ENCODE measurements at regions not wholly inside any gene's neighbourhood (a gene's known extent, or its start where the extent isn't known, plus 50 kb on each side); places are given as distances from the start of the nearest gene placed in this dataset.

GRCh38 chr15:68503213-68503612, 71.2 kb upstream of the ITGA11 start:
- WGBS, 4 donors: 93 to 97% (median 95%) methylated on average over 7 of the region's 7 CpGs
- intact Hi-C loops (cut with DNase I): no loop called here

GRCh38 chr15:68503791-68504680, 72.1 kb upstream of the ITGA11 start:
- Histone ChIP-seq H3K27me3 (no peaks in the 10 kb centered on the region), H3K4me3 (no peak overlapping the region), H3K9me3 (no peaks in the 10 kb centered on the region), H3K4me1 (peaks cover 0 to 18% (median 0%) of the 10 kb centered on the region in 12 donors), H3K27ac (no peak overlapping the region), H3K36me3 (no peaks in the 10 kb centered on the region)
- ATAC-seq (peak in 1 of 4 donors; percentile 9), DNase-seq (peak in 1 of 5 donors; percentile 20)
- intact Hi-C loops (cut with DNase I): no loop called here
- WGBS, 4 donors: 63 to 70% (median 66%) methylated on average over 10 to 11 of the region's 11 CpGs
- TF ChIP-seq CTCF (IDR thresholded peaks at IDR 0.05) (no peak), POLR2A (IDR thresholded peaks at IDR 0.05) (no peak)

More at GRCh38 chr15:68503213-68503612, 71.2 kb upstream of the ITGA11 start:
- DNase-seq (peak in 1 of 5 donors; percentile 8), ATAC-seq (no peak)
- Histone ChIP-seq H3K4me3 (no peak overlapping the region), H3K4me1 (peaks cover 0 to 18% (median 0%) of the 10 kb centered on the region in 12 donors), H3K9me3 (no peaks in the 10 kb centered on the region), H3K27ac (no peak overlapping the region), H3K27me3 (no peaks in the 10 kb centered on the region), H3K36me3 (no peaks in the 10 kb centered on the region)
- TF ChIP-seq POLR2A (IDR thresholded peaks at IDR 0.05) (no peak), CTCF (IDR thresholded peaks at IDR 0.05) (no peak)

- Histone ChIP-seq H3K27ac (no peak overlapping the region), H3K4me1 (peaks cover 0 to 18% (median 0%) of the 10 kb centered on the region in 12 donors), H3K9me3 (no peaks in the 10 kb centered on the region), H3K27me3 (no peaks in the 10 kb centered on the region), H3K36me3 (no peaks in the 10 kb centered on the region), H3K4me3 (no peak overlapping the region)
- intact Hi-C loops (cut with DNase I): no loop called here
- WGBS, 4 donors: 39 to 59% (median 53%) methylated on average over 8 of the region's 8 CpGs
- no peak for TF ChIP-seq POLR2A (IDR thresholded peaks at IDR 0.05)
- TF ChIP-seq CTCF (IDR thresholded peaks at IDR 0.05): no peak
- DNase-seq (peak in 1 of 5 donors; percentile 16), ATAC-seq (no peak)
Measured at GRCh38 chr15:68504681-68505170, 72.8 kb upstream of the ITGA11 start.

- no peaks in the 10 kb centered on the region for H3K27me3 ChIP-seq
- no peaks in the 10 kb centered on the region for H3K36me3 ChIP-seq
- intact Hi-C loops (cut with DNase I): no loop called here
- H3K4me3 ChIP-seq: no peak overlapping the region
- H3K27ac ChIP-seq: no peak overlapping the region
- H3K4me1 ChIP-seq: peaks cover 0 to 19% (median 0%) of the 10 kb centered on the region in 12 donors
- no peaks in the 10 kb centered on the region for H3K9me3 ChIP-seq
- 93 to 100% (median 97%) methylated on average over 2 of the region's 2 CpGs for WGBS, 4 donors
- no peak for TF ChIP-seq CTCF (IDR thresholded peaks at IDR 0.05)
- ATAC-seq: no peak
- DNase-seq: peak in 1 of 5 donors; percentile 8
Measured at GRCh38 chr15:68506071-68506470, 72.7 kb upstream of the CORO2B start.

Data from heart left ventricle (tissue), 16 donors.